Endodermal cell (in vitro differentiated cells): ENCODE measurements at regions not wholly inside any gene's neighbourhood (a gene's known extent, or its start where the extent isn't known, plus 50 kb on each side); places are given as distances from the start of the nearest gene placed in this dataset.
"Not testable (repeated sequence)": the region's sequence is repeated elsewhere in the genome, so short reads cannot be mapped to it uniquely, and the experiment has no call there.

Experiments
- DNase-seq: peaks from one replicate; pipeline ENCODE4 v3.0.0-alpha.2; 2017
- H3K27ac ChIP-seq: 2 replicates; pipeline ENCODE4 v1.5.1; 2013; ENCODE audit warnings: mild to moderate bottlenecking, low read depth, low read length, moderate library complexity
- H3K27me3 ChIP-seq: 2 replicates; pipeline ENCODE4 v1.6.1; 2013; ENCODE audit warnings: mild to moderate bottlenecking, low read length, moderate library complexity; ENCODE audit not compliant: insufficient read depth, control insufficient read depth, poor library complexity, severe bottlenecking
- H3K36me3 ChIP-seq: 2 replicates; pipeline ENCODE4 v1.7.0; 2013; ENCODE audit warnings: mild to moderate bottlenecking, low read length, moderate library complexity; ENCODE audit not compliant: control insufficient read depth, insufficient read depth
- H3K4me1 ChIP-seq: one replicate; pipeline ENCODE4 v1.7.0; 2013; ENCODE audit warnings: low read length; ENCODE audit not compliant: control insufficient read depth, insufficient read depth
- H3K4me3 ChIP-seq: 2 replicates; pipeline ENCODE4 v1.5.1; 2013; ENCODE audit warnings: mild to moderate bottlenecking, low read length, moderate library complexity
- H3K9ac ChIP-seq: 2 replicates; pipeline ENCODE4 v1.6.1; 2013; ENCODE audit warnings: mild to moderate bottlenecking, low read length, moderate library complexity; ENCODE audit not compliant: poor library complexity, severe bottlenecking; ENCODE audit errors: extremely low read depth
- H3K9me3 ChIP-seq: 2 replicates; pipeline ENCODE4 v1.6.1; 2013; ENCODE audit warnings: mild to moderate bottlenecking, low read length, moderate library complexity; ENCODE audit not compliant: control insufficient read depth
- H3K27ac Mint-ChIP-seq: 2 replicates; pipeline ENCODE4 v1.8.0; 2020; ENCODE audit warnings: mixed read lengths
- H3K27me3 Mint-ChIP-seq: 2 replicates; pipeline ENCODE4 v1.8.0; 2021; ENCODE audit warnings: mild to moderate bottlenecking, mixed read lengths; ENCODE audit not compliant: insufficient read depth
- H3K36me3 Mint-ChIP-seq: 2 replicates; pipeline ENCODE4 v1.8.0; 2020; ENCODE audit warnings: low read depth, mixed read lengths
- H3K4me1 Mint-ChIP-seq: 2 replicates; pipeline ENCODE4 v1.8.0; 2020; ENCODE audit warnings: mixed read lengths
- H3K4me3 Mint-ChIP-seq: 2 replicates; pipeline ENCODE4 v1.8.0; 2020; ENCODE audit warnings: mild to moderate bottlenecking, moderate library complexity, mixed read lengths
- H3K9me3 Mint-ChIP-seq: 2 replicates; pipeline ENCODE4 v1.8.0; 2020; ENCODE audit warnings: mild to moderate bottlenecking, mixed read lengths
- CTCF ChIP-seq: fragments of 200-600 bp; sonication (generic); conservative IDR thresholded peaks from 2 replicates; pipeline ENCODE4 v1.5.0; 2021; ENCODE audit warnings: antibody characterized with exemption, mild to moderate bottlenecking
- WGBS, 2 experiments: methylation state at CpG; one replicate each; pipeline versions ENCODE4 v1.1.5 to v1.1.7; 2013; ENCODE audit warnings: missing lambda C conversion rate in 2 of 2, mixed read lengths in 1 of 2; ENCODE audit not compliant: insufficient coverage in 1 of 2, insufficient read length in 1 of 2; 5-methylcytosine and 5-hydroxymethylcytosine counted together

GRCh38 chr5:82512025-82512424 is 233.9 kb upstream of the RPS23 start:
- Mint-ChIP-seq H3K4me1 (peaks cover 15% of the 10 kb centered on the region), H3K9me3 (peaks cover 7% of the 10 kb centered on the region), H3K27ac (no peak overlapping the region), H3K4me3 (no peak overlapping the region), H3K36me3 (peaks cover 2% of the 10 kb centered on the region), H3K27me3 (no peaks in the 10 kb centered on the region)
- H3K36me3 ChIP-seq = no peaks in the 10 kb centered on the region
- H3K4me3 ChIP-seq = no peak overlapping the region
- no peak overlapping the region for H3K9ac ChIP-seq
- no peak for TF ChIP-seq CTCF
- DNase-seq = no peak
- H3K9me3 ChIP-seq = no peaks in the 10 kb centered on the region
- no peaks in the 10 kb centered on the region for H3K27me3 ChIP-seq
- WGBS, 2 experiments = 60 to 86% methylated on average over 1 to 2 of the region's 2 CpGs
- H3K4me1 ChIP-seq = no peaks in the 10 kb centered on the region
- no peak overlapping the region for H3K27ac ChIP-seq

- Histone ChIP-seq H3K4me3 (no peak overlapping the region), H3K36me3 (no peaks in the 10 kb centered on the region), H3K27me3 (no peaks in the 10 kb centered on the region), H3K27ac (no peak overlapping the region), H3K4me1 (no peaks in the 10 kb centered on the region), H3K9ac (no peak overlapping the region), H3K9me3 (peaks cover 6% of the 10 kb centered on the region)
- 92 to 94% methylated on average over 2 to 3 of the region's 3 CpGs for WGBS, 2 experiments
- H3K9me3 Mint-ChIP-seq = peaks cover 13% of the 10 kb centered on the region
- no peak for TF ChIP-seq CTCF
- no peak overlapping the region for H3K27ac Mint-ChIP-seq
- peaks cover 11% of the 10 kb centered on the region for H3K4me1 Mint-ChIP-seq
- DNase-seq = no peak
- peaks cover 2% of the 10 kb centered on the region for H3K36me3 Mint-ChIP-seq
- H3K4me3 Mint-ChIP-seq = no peak overlapping the region
- H3K27me3 Mint-ChIP-seq = no peaks in the 10 kb centered on the region
These were observed 233.0 kb upstream of the RPS23 start for GRCh38 chr5:82511134-82511533.

- WGBS, 2 experiments = 50% methylated on average over 1 of the region's 1 CpG; no CpG with 5 or more reads in 1 of the 2 experiments
- H3K4me1 Mint-ChIP-seq = peaks cover 11% of the 10 kb centered on the region
- Histone ChIP-seq H3K4me1 (no peaks in the 10 kb centered on the region), H3K9me3 (peaks cover 6% of the 10 kb centered on the region), H3K27ac (no peak overlapping the region), H3K36me3 (no peaks in the 10 kb centered on the region), H3K4me3 (no peak overlapping the region), H3K27me3 (no peaks in the 10 kb centered on the region), H3K9ac (no peak overlapping the region)
- H3K36me3 Mint-ChIP-seq = peaks cover 2% of the 10 kb centered on the region
- H3K27me3 Mint-ChIP-seq = no peaks in the 10 kb centered on the region
- DNase-seq = no peak
- TF ChIP-seq CTCF = no peak
- no peak overlapping the region for H3K4me3 Mint-ChIP-seq
- peaks cover 13% of the 10 kb centered on the region for H3K9me3 Mint-ChIP-seq
- no peak overlapping the region for H3K27ac Mint-ChIP-seq
These were observed 231.6 kb upstream of the RPS23 start for GRCh38 chr5:82509762-82510161.

GRCh38 chr5:82506390-82506789 is 228.2 kb upstream of the RPS23 start:
- H3K9me3 Mint-ChIP-seq = peaks cover 15% of the 10 kb centered on the region
- not testable (repeated sequence) for H3K4me3 ChIP-seq, H3K36me3 Mint-ChIP-seq, H3K9me3 ChIP-seq, DNase-seq, H3K4me1 Mint-ChIP-seq, H3K27me3 Mint-ChIP-seq, H3K36me3 ChIP-seq, H3K9ac ChIP-seq, H3K27ac Mint-ChIP-seq, H3K4me3 Mint-ChIP-seq, H3K4me1 ChIP-seq, H3K27ac ChIP-seq, H3K27me3 ChIP-seq
- 88 to 92% methylated on average over 1 to 2 of the region's 3 CpGs for WGBS, 2 experiments
